ENCODE measurements at regions not wholly inside any gene's neighbourhood (a gene's known extent, or its start where the extent isn't known, plus 50 kb on each side); places are given as distances from the start of the nearest gene placed in this dataset.

DNA sequence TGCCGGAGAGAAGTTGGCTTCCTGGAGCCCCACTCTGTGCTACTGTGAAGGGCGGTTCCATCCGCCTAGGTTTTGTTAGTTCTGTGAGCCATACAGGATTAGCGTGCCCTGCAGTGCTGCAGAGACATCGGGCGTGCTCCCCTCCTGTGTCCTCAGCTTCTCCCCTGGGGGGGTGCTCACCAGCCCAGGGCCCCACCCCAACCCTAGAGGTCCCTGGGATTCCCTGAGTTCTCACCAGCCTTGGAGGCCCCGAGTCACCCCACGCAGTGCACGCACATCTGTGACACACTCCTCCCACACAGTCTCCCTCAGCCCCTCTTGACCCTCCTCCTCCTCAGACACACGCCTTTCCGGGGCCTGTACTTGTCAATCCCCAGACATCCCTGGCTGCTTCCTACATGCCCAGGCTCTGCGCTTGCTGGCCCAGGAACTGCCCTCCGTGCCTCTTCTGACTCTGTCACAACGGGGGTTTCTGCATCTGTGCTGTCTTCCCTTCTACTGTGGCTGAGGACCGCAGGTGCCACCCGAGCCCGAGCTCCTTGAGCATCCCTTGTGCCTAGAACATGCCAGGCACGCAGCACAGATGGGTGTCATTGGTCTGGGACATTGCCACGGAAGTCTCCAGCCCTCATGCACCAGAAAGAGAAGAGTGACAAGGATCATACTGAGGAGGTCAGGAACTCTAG, 123.2 kb upstream of the RPS6KA2 start:
- TF ChIP-seq CTCF (IDR thresholded peaks at IDR 0.05), result no peak
- H3K27me3 ChIP-seq, result no peaks in the 10 kb centered on the region
- no peak overlapping the region for H3K27ac ChIP-seq

DNA sequence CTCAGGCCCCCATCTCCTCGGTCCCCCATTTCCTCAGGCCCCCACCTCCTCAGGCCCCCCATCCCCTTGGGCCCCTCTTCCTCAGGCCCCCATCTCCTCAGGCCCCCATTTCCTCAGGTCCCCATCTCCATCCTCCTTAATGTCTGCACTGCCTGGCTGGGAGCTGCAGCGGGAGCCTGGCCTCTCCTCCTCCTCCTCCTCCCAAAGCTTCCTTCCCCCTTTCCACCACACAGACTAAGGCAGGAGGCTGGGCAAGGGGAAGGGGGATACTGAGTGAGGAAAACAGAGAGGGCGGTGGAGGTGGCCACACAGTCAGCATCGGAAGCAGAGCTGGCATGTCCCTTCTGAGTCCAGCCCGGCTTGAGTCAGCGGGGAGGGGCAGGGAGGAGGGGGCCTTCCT, 122.6 kb upstream of the RPS6KA2 start:
- H3K4me3 ChIP-seq, result no peak overlapping the region
- H3K9me3 ChIP-seq, result no peaks in the 10 kb centered on the region
- H3K27me3 ChIP-seq, result no peaks in the 10 kb centered on the region
- no peaks in the 10 kb centered on the region for H3K36me3 ChIP-seq
- H3K4me1 ChIP-seq, result no peaks in the 10 kb centered on the region
- H3K27ac ChIP-seq, result no peak overlapping the region
- no peak for TF ChIP-seq CTCF (IDR thresholded peaks at IDR 0.05)
- no peak for DNase-seq (ENCODE audit: low spot score)

More for the DNA sequence above, 123.2 kb upstream of the RPS6KA2 start:
- DNase-seq (ENCODE audit: low spot score), result no peak
- H3K4me1 ChIP-seq, result no peaks in the 10 kb centered on the region
- no peaks in the 10 kb centered on the region for H3K36me3 ChIP-seq
- H3K9me3 ChIP-seq, result no peaks in the 10 kb centered on the region
- no peak overlapping the region for H3K4me3 ChIP-seq

DNA sequence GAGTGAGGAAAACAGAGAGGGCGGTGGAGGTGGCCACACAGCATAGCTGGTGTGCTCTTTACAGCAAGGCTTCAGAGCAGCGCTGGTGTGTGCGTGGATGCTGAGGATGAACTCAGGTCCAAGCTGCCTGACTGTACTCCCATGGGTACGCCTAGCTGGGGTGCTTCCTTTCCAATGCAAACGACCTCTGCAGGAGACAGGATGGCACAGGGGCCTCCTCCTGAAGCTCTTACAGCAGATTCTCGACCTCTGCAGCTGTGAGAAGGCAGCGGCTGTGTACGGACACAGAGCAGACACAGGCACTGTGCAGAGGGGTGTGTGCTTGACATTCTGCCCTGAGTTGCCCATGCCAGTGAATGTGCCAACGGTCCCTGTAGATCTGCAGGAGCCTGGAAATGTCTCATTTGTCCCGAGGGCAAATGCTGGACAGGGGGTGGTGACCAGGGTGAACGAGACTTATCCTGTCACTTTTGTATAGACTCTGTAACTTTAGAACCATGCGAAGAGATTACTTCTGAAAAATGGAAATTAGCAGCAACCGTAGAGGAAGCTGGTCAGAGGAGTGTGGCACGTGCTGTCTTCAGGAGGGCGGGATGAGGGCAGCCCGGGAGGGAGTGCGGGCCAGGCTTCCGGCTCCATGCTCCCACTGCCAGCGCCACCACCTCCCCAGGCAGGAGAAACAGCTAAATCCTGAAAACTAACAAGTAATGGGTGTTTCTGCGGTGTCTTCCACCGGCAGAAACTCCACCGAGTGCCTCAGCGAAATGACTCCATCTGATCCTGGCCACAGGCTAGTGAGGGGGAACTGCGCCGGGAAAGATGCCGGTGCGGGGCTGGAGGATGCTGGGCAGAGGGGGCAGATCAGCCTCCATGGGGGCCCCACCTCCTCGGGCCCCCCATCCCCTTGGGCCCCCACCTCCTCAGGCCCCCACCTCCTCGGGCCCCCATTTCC, 120.9 kb upstream of the RPS6KA2 start:
- H3K27ac ChIP-seq, result no peak overlapping the region
- no peak for TF ChIP-seq CTCF (IDR thresholded peaks at IDR 0.05)
- H3K27me3 ChIP-seq, result no peaks in the 10 kb centered on the region
- DNase-seq (ENCODE audit: low spot score), result no peak
- no peak overlapping the region for H3K4me3 ChIP-seq
- H3K36me3 ChIP-seq, result no peaks in the 10 kb centered on the region
- H3K9me3 ChIP-seq, result no peaks in the 10 kb centered on the region
- H3K4me1 ChIP-seq, result no peaks in the 10 kb centered on the region

GRCh38 chr6:166745801-166746668, 119.0 kb upstream of the RPS6KA2 start:
- TF ChIP-seq CTCF (IDR thresholded peaks at IDR 0.05), result no peak
- Histone ChIP-seq H3K9me3 (no peaks in the 10 kb centered on the region), H3K4me3 (no peak overlapping the region), H3K27me3 (no peaks in the 10 kb centered on the region), H3K27ac (no peak overlapping the region), H3K36me3 (no peaks in the 10 kb centered on the region), H3K4me1 (no peaks in the 10 kb centered on the region)
- DNase-seq (ENCODE audit: low spot score), result no peak

- DNase-seq (ENCODE audit: low spot score), result no peak
- no peak for TF ChIP-seq CTCF (IDR thresholded peaks at IDR 0.05)
- H3K27ac ChIP-seq, result no peak overlapping the region
Measured at GRCh38 chr6:166744223-166745134, 117.4 kb upstream of the RPS6KA2 start.

More at GRCh38 chr6:166744223-166745134, 117.4 kb upstream of the RPS6KA2 start:
- no peak overlapping the region for H3K4me3 ChIP-seq
- H3K9me3 ChIP-seq, result no peaks in the 10 kb centered on the region
- no peaks in the 10 kb centered on the region for H3K4me1 ChIP-seq
- H3K27me3 ChIP-seq, result no peaks in the 10 kb centered on the region
- H3K36me3 ChIP-seq, result no peaks in the 10 kb centered on the region

All from right atrium auricular region (tissue), 2 donors.